ENCODE measurements at regions not wholly inside any gene's neighbourhood (a gene's known extent, or its start where the extent isn't known, plus 50 kb on each side); places are given as distances from the start of the nearest gene placed in this dataset.

- TF ChIP-seq, protein P1, sequence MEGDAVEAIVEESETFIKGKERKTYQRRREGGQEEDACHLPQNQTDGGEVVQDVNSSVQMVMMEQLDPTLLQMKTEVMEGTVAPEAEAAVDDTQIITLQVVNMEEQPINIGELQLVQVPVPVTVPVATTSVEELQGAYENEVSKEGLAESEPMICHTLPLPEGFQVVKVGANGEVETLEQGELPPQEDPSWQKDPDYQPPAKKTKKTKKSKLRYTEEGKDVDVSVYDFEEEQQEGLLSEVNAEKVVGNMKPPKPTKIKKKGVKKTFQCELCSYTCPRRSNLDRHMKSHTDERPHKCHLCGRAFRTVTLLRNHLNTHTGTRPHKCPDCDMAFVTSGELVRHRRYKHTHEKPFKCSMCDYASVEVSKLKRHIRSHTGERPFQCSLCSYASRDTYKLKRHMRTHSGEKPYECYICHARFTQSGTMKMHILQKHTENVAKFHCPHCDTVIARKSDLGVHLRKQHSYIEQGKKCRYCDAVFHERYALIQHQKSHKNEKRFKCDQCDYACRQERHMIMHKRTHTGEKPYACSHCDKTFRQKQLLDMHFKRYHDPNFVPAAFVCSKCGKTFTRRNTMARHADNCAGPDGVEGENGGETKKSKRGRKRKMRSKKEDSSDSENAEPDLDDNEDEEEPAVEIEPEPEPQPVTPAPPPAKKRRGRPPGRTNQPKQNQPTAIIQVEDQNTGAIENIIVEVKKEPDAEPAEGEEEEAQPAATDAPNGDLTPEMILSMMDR (IDR thresholded peaks at IDR 0.05): no peak
- TF ChIP-seq POLR2A (IDR thresholded peaks at IDR 0.05): no peak
Observed at GRCh38 chr1:56185493-56185892, 393.9 kb downstream of the PLPP3 start.
